ENCODE measurements at regions not wholly inside any gene's neighbourhood (a gene's known extent, or its start where the extent isn't known, plus 50 kb on each side); places are given as distances from the start of the nearest gene placed in this dataset.

GRCh38 chr21:43304206-43304605, 122.7 kb downstream of the SIK1 start:
- no peak overlapping the region for H3K4me3 ChIP-seq (ENCODE audit: low read depth, low read length)
- no peak for DNase-seq (ENCODE audit: low read depth, low spot score)
- in situ Hi-C loops (cut with HindIII; ENCODE audit: low sequenced_read_pairs), result no loop called here
- no peak for TF ChIP-seq CTCF (IDR thresholded peaks at IDR 0.05; ENCODE audit: low read depth, low read length)

DNA sequence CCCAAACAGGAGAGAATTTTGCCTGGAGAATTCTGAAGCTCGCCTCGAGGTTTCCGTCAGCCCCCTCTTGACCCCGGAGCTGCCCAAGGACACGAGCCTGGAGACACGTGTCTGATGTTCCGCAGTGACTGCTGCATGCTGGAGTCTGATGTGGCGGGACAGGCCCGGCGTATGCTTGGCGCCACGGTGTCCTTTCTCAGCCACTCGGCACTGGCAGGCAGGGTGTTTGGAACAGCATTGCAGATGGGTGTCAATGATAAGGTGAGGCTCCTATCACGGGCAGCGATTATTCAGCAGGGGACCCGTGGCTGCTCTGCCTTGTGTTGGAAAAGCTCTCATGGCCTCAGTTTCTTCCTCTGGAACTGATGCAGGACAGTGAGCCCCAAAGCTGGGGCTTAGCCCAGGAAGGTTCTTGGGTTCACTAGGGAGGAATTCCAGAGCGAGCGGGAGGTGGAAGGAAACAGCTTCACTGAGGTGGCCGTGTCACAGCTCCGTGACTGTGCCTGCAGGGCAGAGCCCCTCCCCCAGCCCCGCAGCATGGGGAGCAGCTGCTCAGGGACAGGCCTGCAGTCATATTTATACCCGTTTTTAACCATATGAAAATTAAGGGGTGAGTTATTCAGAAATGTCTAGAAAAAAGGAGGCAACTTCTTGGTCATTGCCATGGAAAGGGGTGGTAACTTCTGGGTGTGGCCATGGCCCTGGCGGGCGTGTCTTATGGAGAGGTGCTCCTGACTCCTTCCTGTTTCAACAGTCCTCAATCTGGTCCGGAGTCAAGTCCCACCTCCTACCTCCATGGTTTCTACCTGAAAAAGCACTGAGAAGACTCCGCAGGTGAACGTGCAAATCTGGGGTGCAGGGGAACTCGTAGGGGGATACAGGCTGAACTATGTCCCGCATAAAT, 123.4 kb downstream of the SIK1 start:
- H3K4me3 ChIP-seq (ENCODE audit: low read depth, low read length), result no peak overlapping the region
- DNase-seq (ENCODE audit: low read depth, low spot score), result no peak
- no peak for TF ChIP-seq CTCF (IDR thresholded peaks at IDR 0.05; ENCODE audit: low read depth, low read length)
- in situ Hi-C loops (cut with HindIII; ENCODE audit: low sequenced_read_pairs), result no loop called here

- no peak for TF ChIP-seq CTCF (IDR thresholded peaks at IDR 0.05; ENCODE audit: low read depth, low read length)
- no peak overlapping the region for H3K4me3 ChIP-seq (ENCODE audit: low read depth, low read length)
- no peak for DNase-seq (ENCODE audit: low read depth, low spot score)
- in situ Hi-C loops (cut with HindIII; ENCODE audit: low sequenced_read_pairs), result no loop called here
These were observed 124.2 kb downstream of the SIK1 start for GRCh38 chr21:43302769-43303168.

GRCh38 chr21:43302062-43302700, 124.8 kb downstream of the SIK1 start:
- no peak for TF ChIP-seq CTCF (IDR thresholded peaks at IDR 0.05; ENCODE audit: low read depth, low read length)
- in situ Hi-C loops (cut with HindIII; ENCODE audit: low sequenced_read_pairs), result no loop called here

DNA sequence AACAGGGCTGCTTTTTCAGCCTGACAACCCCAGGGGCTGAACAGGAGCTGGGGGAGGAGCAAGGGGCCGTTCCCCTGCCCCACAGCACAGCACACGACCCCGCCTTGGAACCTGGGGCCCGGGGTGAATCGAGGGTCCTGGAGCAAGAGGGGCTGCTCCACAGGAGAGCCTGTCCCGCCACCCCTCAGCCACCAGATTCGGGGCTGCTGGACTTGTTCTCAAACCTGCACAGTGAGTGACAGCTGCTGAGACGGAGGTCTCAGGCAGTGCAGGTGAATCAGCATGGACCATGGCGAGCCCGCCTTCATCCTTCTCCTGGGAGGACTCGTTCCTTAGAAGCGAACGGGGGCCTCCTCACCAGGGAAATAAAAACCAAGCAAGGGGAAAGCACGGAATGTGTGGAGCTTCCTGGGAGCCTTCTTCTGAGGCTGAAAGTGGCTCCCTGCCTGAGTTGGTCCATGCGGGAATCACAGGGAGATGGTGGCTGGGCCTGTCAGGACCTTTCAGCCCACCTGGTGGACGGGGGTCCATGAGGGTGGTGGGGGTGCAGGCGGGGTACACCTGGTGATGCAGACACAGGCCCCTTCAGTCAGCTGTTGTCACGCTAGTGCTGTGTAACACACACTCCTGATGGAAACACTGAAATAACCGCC, 125.4 kb downstream of the SIK1 start:
- DNase-seq (ENCODE audit: low read depth, low spot score), result no peak
- in situ Hi-C loops (cut with HindIII; ENCODE audit: low sequenced_read_pairs), result no loop called here
- H3K4me3 ChIP-seq (ENCODE audit: low read depth, low read length), result no peak overlapping the region
- no peak for TF ChIP-seq CTCF (IDR thresholded peaks at IDR 0.05; ENCODE audit: low read depth, low read length)

More at GRCh38 chr21:43302062-43302700, 124.8 kb downstream of the SIK1 start:
- H3K4me3 ChIP-seq (ENCODE audit: low read depth, low read length), result no peak overlapping the region
- no peak for DNase-seq (ENCODE audit: low read depth, low spot score)

DNA sequence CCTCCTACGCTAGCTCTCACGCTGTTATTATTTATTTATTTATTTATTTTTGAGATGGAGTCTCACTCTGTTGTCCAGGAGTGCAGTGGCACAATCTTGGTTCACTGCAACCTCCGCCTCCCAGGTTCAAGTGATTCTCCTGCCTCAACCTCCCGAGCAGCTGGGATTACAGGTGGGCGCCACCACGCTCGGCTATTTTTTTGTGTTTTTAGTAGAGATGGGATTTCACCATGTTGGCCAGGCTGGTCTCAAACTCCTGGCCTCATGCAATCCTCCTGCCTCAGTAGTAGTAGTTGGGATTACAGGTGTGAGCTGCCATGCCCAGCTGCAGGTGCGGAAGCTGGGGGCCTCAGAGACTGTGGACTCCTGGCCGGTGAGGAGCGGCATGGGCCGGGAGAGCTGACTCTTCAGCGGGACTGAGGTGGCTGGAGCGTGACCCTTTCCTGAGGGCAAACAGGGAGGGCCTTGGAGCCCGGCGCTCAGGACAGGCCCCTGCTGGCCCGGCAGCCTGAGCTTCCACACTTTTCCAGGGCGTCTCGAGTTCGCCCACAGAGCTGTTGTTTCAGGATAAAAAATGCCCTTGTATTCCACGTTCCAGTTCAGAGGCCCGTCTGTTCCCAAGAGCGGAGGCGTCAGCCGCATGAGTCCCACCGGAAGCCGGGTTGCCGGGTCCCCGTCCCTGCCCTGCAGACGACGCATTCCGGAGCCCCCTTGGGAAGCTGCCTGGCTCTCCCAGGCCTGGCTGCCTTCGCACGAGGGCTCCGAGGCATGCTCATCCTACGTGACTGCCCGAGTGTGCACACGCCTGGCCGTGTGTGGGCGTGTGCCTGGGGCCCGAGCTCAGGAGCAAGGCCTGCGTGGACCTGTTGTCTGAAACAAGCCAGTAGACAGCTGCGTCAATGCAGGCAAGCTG, 126.2 kb downstream of the SIK1 start:
- TF ChIP-seq CTCF (IDR thresholded peaks at IDR 0.05; ENCODE audit: low read depth, low read length), result no peak
- no peak for DNase-seq (ENCODE audit: low read depth, low spot score)

More for the DNA sequence above, 126.2 kb downstream of the SIK1 start:
- no peak overlapping the region for H3K4me3 ChIP-seq (ENCODE audit: low read depth, low read length)
- in situ Hi-C loops (cut with HindIII; ENCODE audit: low sequenced_read_pairs), result no loop called here

Data from astrocyte of the spinal cord (primary cell).